GM18505 (cell line): ENCODE measurements at regions not wholly inside any gene's neighbourhood (a gene's known extent, or its start where the extent isn't known, plus 50 kb on each side); places are given as distances from the start of the nearest gene placed in this dataset.

Source experiments
- ATAC-seq: cut with Tn5 transposase; IDR thresholded peaks from one replicate; pipeline ENCODE4 v1.9.1; 2021; ENCODE audit not compliant: unreplicated experiment
- POLR2A ChIP-seq: IDR thresholded peaks from 4 replicates; pipeline ENCODE4 v1.6.1; 2011; ENCODE audit warnings: borderline replicate concordance; ENCODE audit not compliant: insufficient read depth, insufficient read length; ENCODE audit errors: extremely low read depth

- no peak for TF ChIP-seq POLR2A
- ATAC-seq, result no peak
These were observed 774.2 kb upstream of the COX7C start for GRCh38 chr5:85843535-85843934.

GRCh38 chr5:85849411-85849810 is 768.3 kb upstream of the COX7C start:
- ATAC-seq, result no peak
- no peak for TF ChIP-seq POLR2A

- ATAC-seq, result no peak
- TF ChIP-seq POLR2A, result no peak
These were observed 752.4 kb upstream of the COX7C start for GRCh38 chr5:85865296-85865695.

GRCh38 chr5:85868070-85868469 is 749.7 kb upstream of the COX7C start:
- ATAC-seq, result no peak
- TF ChIP-seq POLR2A, result no peak

- no peak for TF ChIP-seq POLR2A
- no peak for ATAC-seq
These were observed 723.7 kb upstream of the COX7C start for GRCh38 chr5:85893996-85894395.

GRCh38 chr5:85896514-85896913 is 721.2 kb upstream of the COX7C start:
- TF ChIP-seq POLR2A, result no peak
- ATAC-seq, result no peak

- ATAC-seq, result no peak
- TF ChIP-seq POLR2A, result no peak
These were observed 711.3 kb upstream of the COX7C start for GRCh38 chr5:85906460-85906859.

GRCh38 chr5:85910335-85910734 is 707.4 kb upstream of the COX7C start:
- no peak for ATAC-seq
- TF ChIP-seq POLR2A, result no peak

GRCh38 chr5:85920984-85921383 is 696.8 kb upstream of the COX7C start:
- ATAC-seq, result no peak
- TF ChIP-seq POLR2A, result no peak

GRCh38 chr5:85921590-85921989 is 696.2 kb upstream of the COX7C start:
- ATAC-seq, result no peak
- no peak for TF ChIP-seq POLR2A

- ATAC-seq, result no peak
- TF ChIP-seq POLR2A, result no peak
These were observed 690.1 kb upstream of the COX7C start for GRCh38 chr5:85927632-85928031.

GRCh38 chr5:85929713-85930112 is 688.0 kb upstream of the COX7C start:
- TF ChIP-seq POLR2A, result no peak
- no peak for ATAC-seq

GRCh38 chr5:85931220-85931619 is 686.5 kb upstream of the COX7C start:
- ATAC-seq, result no peak
- no peak for TF ChIP-seq POLR2A

- ATAC-seq, result no peak
These were observed 679.5 kb upstream of the COX7C start for GRCh38 chr5:85938201-85938600.

GRCh38 chr5:85951707-85952210 is 666.0 kb upstream of the COX7C start:
- no peak for ATAC-seq

More at GRCh38 chr5:85938201-85938600, 679.5 kb upstream of the COX7C start:
- no peak for TF ChIP-seq POLR2A

More at GRCh38 chr5:85951707-85952210, 666.0 kb upstream of the COX7C start:
- no peak for TF ChIP-seq POLR2A
